SU-DHL-6 (cell line): ENCODE measurements at regions not wholly inside any gene's neighbourhood (a gene's known extent, or its start where the extent isn't known, plus 50 kb on each side); places are given as distances from the start of the nearest gene placed in this dataset.

Experiments
- H2AFZ ChIP-seq: fragments of 200-600 bp; sonication (generic); 2 replicates; pipeline ENCODE4 v1.6.1; 2014; ENCODE audit warnings: low read depth, mild to moderate bottlenecking, moderate library complexity, mixed read lengths, antibody characterized with exemption, low read length; ENCODE audit not compliant: severe bottlenecking
- H3F3A ChIP-seq: fragments of 200-600 bp; shearing (Covaris generic); 2 replicates; pipeline ENCODE4 v1.6.0; 2016; ENCODE audit warnings: antibody characterized with exemption, mild to moderate bottlenecking; ENCODE audit not compliant: insufficient read depth
- H3K27ac ChIP-seq: fragments of 200-600 bp; sonication (generic); 2 replicates; pipeline ENCODE4 v1.5.1; 2016; ENCODE audit warnings: low read depth, mild to moderate bottlenecking, low read length, moderate library complexity, mixed read lengths
- H3K27me3 ChIP-seq: fragments of 200-600 bp; sonication (generic), shearing (Covaris generic); 2 replicates; pipeline ENCODE4 v1.6.0; 2014; ENCODE audit warnings: mild to moderate bottlenecking, low read length
- H3K36me3 ChIP-seq: fragments of 200-600 bp; sonication (generic); 2 replicates; pipeline ENCODE4 v1.6.1; 2014; ENCODE audit warnings: mild to moderate bottlenecking, low read length, mixed read lengths
- H3K4me2 ChIP-seq: fragments of 300-600, 200-600 bp; shearing (Covaris generic), sonication (generic); 2 replicates; pipeline ENCODE4 v1.6.0; 2014; ENCODE audit warnings: low read length, low read depth, mild to moderate bottlenecking; ENCODE audit not compliant: poor library complexity, severe bottlenecking
- H3K4me3 ChIP-seq: fragments of 200-600 bp; sonication (generic); 2 replicates; pipeline ENCODE4 v1.5.1; 2014; ENCODE audit warnings: antibody characterized with exemption, low read length, mild to moderate bottlenecking, mixed read lengths; ENCODE audit not compliant: insufficient read depth, poor library complexity, severe bottlenecking
- H3K79me2 ChIP-seq: fragments of 200-600 bp; sonication (generic); 2 replicates; pipeline ENCODE4 v1.6.1; 2014; ENCODE audit warnings: mild to moderate bottlenecking, low read length, moderate library complexity; ENCODE audit not compliant: insufficient read depth
- H3K9ac ChIP-seq: fragments of 200-600 bp; sonication (generic); 2 replicates; pipeline ENCODE4 v1.7.0; 2014; ENCODE audit warnings: mild to moderate bottlenecking, low read length
- H3K9me2 ChIP-seq: fragments of 200-600 bp; sonication (generic); replicated peaks from 2 replicates; pipeline ENCODE4 v1.6.1; 2014; ENCODE audit warnings: low read length; ENCODE audit not compliant: insufficient read depth
- H3K9me3 ChIP-seq: fragments of 200-600 bp; sonication (generic); 2 replicates; pipeline ENCODE4 v1.6.1; 2014; ENCODE audit warnings: low read length, mixed read lengths; ENCODE audit not compliant: insufficient read depth
- H4K20me1 ChIP-seq: fragments of 200-600 bp; sonication (generic); 2 replicates; pipeline ENCODE4 v1.6.1; 2014; ENCODE audit warnings: low read depth, mild to moderate bottlenecking, antibody characterized with exemption, low read length, moderate library complexity, mixed read lengths
- EZH2phosphoT487 ChIP-seq: fragments of 200-600 bp; sonication (generic), shearing (Covaris generic); conservative IDR thresholded peaks from 2 replicates; pipeline ENCODE4 v1.6.1; 2018; ENCODE audit warnings: mild to moderate bottlenecking, antibody characterized with exemption, low read length, moderate library complexity, mixed read lengths
- TF ChIP-seq, protein P1 (sequence below): fragments of 200-600 bp; sonication (generic); IDR thresholded peaks from one replicate; pipeline ENCODE4 v1.5.1; 2017; ENCODE audit warnings: antibody characterized with exemption, mild to moderate bottlenecking, low read length, moderate library complexity; ENCODE audit not compliant: insufficient read depth, poor library complexity, severe bottlenecking

DNA sequence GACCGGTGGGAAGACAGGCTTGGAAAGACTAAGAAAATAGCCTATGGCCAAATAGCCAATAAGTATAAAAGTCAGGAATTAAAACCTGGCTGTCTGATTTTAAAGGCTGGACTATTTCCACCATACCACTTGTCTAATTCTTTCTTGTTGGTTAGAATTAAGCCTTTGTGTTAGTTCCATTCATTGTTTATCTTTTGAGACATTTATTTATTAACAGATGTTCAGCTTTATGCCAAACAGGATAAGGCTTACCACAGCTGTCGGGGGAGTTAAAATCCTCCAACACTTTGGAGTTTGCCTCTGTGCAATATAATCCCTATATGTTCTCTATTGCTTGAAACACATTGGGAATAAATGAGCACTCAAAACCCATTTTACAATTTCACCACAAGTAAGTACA lies 208.3 kb downstream of the TMEM200A start:
- no peak overlapping the region for H3K4me2 ChIP-seq
- H3K27me3 ChIP-seq = no peaks in the 10 kb centered on the region
- no peaks in the 10 kb centered on the region for H3K79me2 ChIP-seq
- H2AFZ ChIP-seq = no peak overlapping the region
- no peak overlapping the region for H3K27ac ChIP-seq
- H3K9ac ChIP-seq = no peak overlapping the region
- H4K20me1 ChIP-seq = no peaks in the 10 kb centered on the region
- H3F3A ChIP-seq = no peaks in the 10 kb centered on the region
- H3K9me2 ChIP-seq = no peaks in the 10 kb centered on the region
- H3K4me3 ChIP-seq = no peak overlapping the region
- no peaks in the 10 kb centered on the region for H3K9me3 ChIP-seq
- TF ChIP-seq EZH2phosphoT487 = no peak
- TF ChIP-seq, protein P1, sequence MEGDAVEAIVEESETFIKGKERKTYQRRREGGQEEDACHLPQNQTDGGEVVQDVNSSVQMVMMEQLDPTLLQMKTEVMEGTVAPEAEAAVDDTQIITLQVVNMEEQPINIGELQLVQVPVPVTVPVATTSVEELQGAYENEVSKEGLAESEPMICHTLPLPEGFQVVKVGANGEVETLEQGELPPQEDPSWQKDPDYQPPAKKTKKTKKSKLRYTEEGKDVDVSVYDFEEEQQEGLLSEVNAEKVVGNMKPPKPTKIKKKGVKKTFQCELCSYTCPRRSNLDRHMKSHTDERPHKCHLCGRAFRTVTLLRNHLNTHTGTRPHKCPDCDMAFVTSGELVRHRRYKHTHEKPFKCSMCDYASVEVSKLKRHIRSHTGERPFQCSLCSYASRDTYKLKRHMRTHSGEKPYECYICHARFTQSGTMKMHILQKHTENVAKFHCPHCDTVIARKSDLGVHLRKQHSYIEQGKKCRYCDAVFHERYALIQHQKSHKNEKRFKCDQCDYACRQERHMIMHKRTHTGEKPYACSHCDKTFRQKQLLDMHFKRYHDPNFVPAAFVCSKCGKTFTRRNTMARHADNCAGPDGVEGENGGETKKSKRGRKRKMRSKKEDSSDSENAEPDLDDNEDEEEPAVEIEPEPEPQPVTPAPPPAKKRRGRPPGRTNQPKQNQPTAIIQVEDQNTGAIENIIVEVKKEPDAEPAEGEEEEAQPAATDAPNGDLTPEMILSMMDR = no peak
- no peaks in the 10 kb centered on the region for H3K36me3 ChIP-seq

- Histone ChIP-seq H3K9ac (no peak overlapping the region), H3K9me3 (no peaks in the 10 kb centered on the region), H2AFZ (no peak overlapping the region), H3K27me3 (no peaks in the 10 kb centered on the region), H3K4me2 (peak overlapping the region; percentile 23), H3K9me2 (no peaks in the 10 kb centered on the region), H3F3A (no peaks in the 10 kb centered on the region), H3K79me2 (no peaks in the 10 kb centered on the region), H3K27ac (no peak overlapping the region), H4K20me1 (no peaks in the 10 kb centered on the region), H3K36me3 (no peaks in the 10 kb centered on the region), H3K4me3 (no peak overlapping the region)
- TF ChIP-seq, protein P1 = no peak
- no peak for TF ChIP-seq EZH2phosphoT487
These were observed 209.7 kb downstream of the TMEM200A start for GRCh38 chr6:130575557-130575956.

DNA sequence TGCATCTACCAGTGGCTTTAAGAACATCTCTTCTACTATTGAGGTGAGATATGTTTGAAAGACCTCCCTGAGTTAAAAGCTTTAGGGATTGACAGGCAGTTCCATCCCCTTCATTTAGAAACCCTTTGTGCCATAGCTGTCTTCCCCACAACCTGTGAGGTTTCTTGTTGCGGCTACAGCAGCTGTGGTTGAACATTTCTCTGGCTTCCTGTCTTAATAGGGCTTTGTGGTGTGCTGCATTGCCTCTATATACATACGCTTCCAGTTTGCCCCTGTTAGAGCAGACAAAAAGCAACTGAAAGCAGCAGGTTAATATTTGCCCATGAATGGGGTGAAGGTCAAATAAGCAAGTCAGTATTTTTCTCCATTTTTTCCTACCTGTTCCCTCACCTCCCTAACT lies 210.2 kb downstream of the TMEM200A start:
- Histone ChIP-seq H3K36me3 (no peaks in the 10 kb centered on the region), H3K27me3 (no peaks in the 10 kb centered on the region), H3K4me2 (peak overlapping the region; percentile 23), H3K9ac (0 out of 2 replicates have a peak overlapping the region, but pooled peaks have one; percentile 16), H3K9me3 (no peaks in the 10 kb centered on the region), H2AFZ (no peak overlapping the region), H3K27ac (no peak overlapping the region), H3K9me2 (no peaks in the 10 kb centered on the region), H3K79me2 (no peaks in the 10 kb centered on the region), H4K20me1 (no peaks in the 10 kb centered on the region), H3K4me3 (no peak overlapping the region), H3F3A (no peaks in the 10 kb centered on the region)
- TF ChIP-seq, protein P1 = no peak
- TF ChIP-seq EZH2phosphoT487 = no peak
